Spleen (tissue), 7 donors: ENCODE measurements at regions not wholly inside any gene's neighbourhood (a gene's known extent, or its start where the extent isn't known, plus 50 kb on each side); places are given as distances from the start of the nearest gene placed in this dataset.

Experiments
- POLR2A ChIP-seq, 3 donors: fragments of 450-650 bp; IDR thresholded peaks; one replicate each; pipeline ENCODE4 v1.5.1; 2017; ENCODE audit warnings: antibody characterized with exemption in 3 of 3, mild to moderate bottlenecking in 1 of 3
- POLR2AphosphoS5 ChIP-seq, 3 donors: sonication (generic); formaldehyde crosslinking; IDR thresholded peaks; one replicate each; pipeline ENCODE4 v1.5.1; 2017; ENCODE audit warnings: antibody characterized with exemption in 3 of 3
- TF ChIP-seq, protein P1 (sequence below), 11 experiments: fragments of 200-600 bp in 7 of 11; fragments of 450-650 bp in 4 of 11; sonication (generic) in 4 of 11; IDR thresholded peaks in 8 of 11; conservative IDR thresholded peaks in 3 of 11; 1 replicate in 7 of 11; 2 replicates in 4 of 11; pipeline versions ENCODE4 v1.4.0 to v1.8.0; 2016 to 2021; ENCODE audit warnings: antibody characterized with exemption in 11 of 11, inconsistent platforms in 4 of 11, mild to moderate bottlenecking in 1 of 11
- donor health status: DM: no; HTN: no; CAD: no; lungs with moderate emphysema.
- donor health status: DM: no; HTN: no; CAD: no.
- donor health status: DM: no; HTN: no; CAD: no.

- TF ChIP-seq, protein P1, sequence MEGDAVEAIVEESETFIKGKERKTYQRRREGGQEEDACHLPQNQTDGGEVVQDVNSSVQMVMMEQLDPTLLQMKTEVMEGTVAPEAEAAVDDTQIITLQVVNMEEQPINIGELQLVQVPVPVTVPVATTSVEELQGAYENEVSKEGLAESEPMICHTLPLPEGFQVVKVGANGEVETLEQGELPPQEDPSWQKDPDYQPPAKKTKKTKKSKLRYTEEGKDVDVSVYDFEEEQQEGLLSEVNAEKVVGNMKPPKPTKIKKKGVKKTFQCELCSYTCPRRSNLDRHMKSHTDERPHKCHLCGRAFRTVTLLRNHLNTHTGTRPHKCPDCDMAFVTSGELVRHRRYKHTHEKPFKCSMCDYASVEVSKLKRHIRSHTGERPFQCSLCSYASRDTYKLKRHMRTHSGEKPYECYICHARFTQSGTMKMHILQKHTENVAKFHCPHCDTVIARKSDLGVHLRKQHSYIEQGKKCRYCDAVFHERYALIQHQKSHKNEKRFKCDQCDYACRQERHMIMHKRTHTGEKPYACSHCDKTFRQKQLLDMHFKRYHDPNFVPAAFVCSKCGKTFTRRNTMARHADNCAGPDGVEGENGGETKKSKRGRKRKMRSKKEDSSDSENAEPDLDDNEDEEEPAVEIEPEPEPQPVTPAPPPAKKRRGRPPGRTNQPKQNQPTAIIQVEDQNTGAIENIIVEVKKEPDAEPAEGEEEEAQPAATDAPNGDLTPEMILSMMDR (IDR thresholded peaks at IDR 0.05 in 8 of 11, conservative IDR thresholded peaks at IDR 0.05 in 3 of 11), result no peak
- TF ChIP-seq POLR2A (IDR thresholded peaks at IDR 0.05) (no peak), POLR2AphosphoS5 (IDR thresholded peaks at IDR 0.05) (no peak)
Observed at GRCh38 chr9:80649496-80649895, 1039.9 kb downstream of the TLE1 start.
